Stimulated activated CD8-positive, alpha-beta memory T cell treated with anti-CD3 and anti-CD28 coated beads, Interleukin-4, amount 100 ng/mL, for 4 hours (primary cell): ENCODE measurements at regions not wholly inside any gene's neighbourhood (a gene's known extent, or its start where the extent isn't known, plus 50 kb on each side); places are given as distances from the start of the nearest gene placed in this dataset.
A peak's percentile ranks its signal among the peaks of the same experiment; 100 is the strongest.

ENCODE experiments used
- DNase-seq, 2 donors: peaks; one replicate each; pipeline ENCODE4 v3.0.0-alpha.2; 2020; ENCODE audit warnings: low read depth in 2 of 2, low spot score in 1 of 2

DNA sequence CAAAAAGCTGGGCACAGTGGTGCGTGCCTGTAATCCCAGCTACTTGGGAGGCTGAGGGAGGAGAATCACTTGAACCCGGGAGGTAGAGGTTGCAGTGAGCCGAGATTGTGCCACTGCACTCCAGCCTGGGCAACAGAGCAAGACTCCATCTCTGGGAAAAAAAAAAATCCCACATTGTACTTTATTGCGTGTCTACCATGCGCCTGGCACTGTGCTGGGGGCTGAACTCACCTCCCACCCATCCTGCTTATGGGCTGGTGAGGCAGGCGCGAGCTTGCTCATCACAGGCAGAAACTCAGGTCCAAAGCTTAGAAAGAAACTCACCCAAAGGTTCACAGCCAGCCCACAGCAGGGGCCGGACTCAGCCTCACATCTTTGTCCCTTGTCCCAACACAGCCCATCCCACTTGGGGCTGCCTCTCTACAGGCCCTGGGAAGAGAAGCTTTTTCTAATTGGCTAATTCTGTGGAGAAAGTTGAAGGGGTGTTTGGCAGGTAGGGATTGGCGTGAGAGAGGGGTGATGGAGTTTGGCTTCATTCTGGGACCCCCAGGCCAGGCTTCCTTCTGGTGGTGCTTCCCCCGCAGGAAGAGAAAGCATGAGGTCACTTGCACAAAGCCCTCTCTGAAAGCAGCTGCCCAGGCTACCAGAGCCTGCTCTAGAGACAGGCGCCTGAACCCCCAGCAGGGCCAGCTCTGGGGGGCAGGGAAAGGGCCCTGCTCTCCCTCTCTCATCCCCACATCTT lies 122.6 kb upstream of the SMAD3 start:
- no peak for DNase-seq

DNA sequence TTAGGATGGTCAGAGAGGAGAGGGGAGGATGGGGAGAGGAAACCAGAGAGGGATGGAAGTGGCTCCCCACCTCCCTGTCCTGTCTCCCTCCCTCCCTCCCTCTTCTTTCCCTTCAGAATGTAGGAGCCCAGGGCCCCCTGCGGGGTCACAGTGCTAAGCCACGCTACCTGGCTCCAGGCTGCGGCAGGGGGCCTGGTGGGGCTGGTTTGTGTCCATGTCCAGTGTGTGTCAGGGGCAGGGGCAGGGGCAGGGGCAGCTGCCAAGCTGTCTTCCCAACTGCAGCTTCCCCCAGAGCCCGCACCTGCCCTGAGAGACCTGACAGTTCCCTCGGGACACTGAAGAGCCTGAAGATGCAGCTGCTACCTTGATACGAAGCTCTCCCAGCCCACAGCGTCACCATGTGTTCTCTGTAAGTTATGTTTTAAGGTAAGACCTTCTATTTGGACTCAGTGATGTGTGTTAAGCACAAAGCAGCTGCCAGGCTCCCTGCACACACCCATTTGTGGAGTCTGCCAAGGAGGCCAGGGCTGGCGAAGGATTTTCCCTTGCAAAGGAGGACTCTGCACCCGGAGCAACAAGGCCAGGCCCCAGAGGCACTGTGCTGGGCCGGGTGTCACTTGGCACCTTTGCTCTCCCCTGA lies 121.8 kb upstream of the SMAD3 start:
- DNase-seq, result no peak

- no peak for DNase-seq
Observed at GRCh38 chr15:66944121-66944520, 121.3 kb upstream of the SMAD3 start.

- no peak for DNase-seq
Observed at GRCh38 chr15:66945286-66945685, 120.1 kb upstream of the SMAD3 start.

- no peak for DNase-seq
Observed at GRCh38 chr15:66945842-66946241, 119.6 kb upstream of the SMAD3 start.

DNA sequence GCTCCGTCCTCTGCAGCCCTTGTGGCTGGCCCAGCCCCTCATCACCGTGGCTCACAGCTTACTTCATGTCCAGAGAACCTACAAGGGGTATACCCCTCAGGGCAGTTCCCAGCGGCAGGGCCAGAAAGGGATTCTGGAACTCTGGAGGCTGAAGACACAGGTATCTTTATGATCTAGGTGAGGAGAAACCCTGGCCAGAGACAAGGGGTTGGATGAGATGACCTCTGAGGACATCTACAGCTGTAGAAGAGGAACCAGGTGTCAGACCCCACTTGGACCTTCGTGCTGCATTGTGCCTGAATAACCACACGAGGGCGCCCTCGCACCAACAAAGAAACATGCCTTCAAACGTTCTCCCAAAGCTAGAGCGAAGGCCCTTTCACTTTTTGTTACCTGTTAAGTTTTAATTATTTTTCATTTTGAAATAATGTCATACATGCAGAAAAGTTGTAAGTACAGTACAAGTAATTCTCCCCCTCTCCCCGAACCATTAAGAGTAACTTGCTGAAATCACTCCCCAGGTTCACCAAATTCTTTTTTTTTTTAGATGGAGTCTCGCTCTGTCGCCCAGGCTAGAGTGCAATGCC lies 118.7 kb upstream of the SMAD3 start:
- DNase-seq, result peak; percentile 49 to 60

DNA sequence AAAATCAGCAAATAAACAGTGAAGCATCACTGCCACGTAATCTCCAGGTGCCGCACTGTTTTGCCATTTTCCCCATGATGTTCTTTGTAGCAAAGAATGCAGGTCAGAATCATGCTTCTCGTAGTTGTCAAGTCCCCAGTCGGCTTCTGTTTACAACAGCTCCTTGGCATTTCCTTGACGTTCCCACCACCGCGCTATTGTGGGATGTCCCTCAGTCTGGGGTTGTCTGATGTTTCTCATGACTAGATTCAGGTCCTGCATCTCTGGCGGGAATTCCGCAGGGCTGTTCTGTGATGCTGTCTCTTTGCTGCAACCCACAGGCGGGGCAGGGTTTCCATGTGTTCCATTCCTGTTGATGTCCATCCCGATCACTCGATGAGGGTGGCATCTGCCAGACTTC lies 117.9 kb upstream of the SMAD3 start:
- DNase-seq, result no peak

DNA sequence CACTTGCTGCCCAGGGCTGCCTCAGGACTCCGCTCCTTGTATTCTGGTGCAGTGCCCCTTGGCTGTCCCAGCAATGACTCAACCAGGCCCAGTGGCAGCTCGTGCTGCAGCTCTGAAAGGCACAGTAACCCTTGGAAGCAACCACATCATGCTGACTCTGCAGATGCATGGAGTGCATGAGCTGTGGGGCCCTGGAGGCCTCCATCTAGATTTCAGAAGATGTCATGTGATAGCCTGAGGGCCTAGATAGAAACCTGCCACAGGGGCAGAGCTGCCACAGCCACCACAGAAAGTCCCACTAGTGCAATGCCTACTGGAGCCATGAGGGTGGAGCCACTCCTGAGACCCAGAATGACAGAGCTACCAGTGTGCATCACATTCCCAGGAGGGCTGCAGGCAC lies 117.1 kb upstream of the SMAD3 start:
- no peak for DNase-seq

DNA sequence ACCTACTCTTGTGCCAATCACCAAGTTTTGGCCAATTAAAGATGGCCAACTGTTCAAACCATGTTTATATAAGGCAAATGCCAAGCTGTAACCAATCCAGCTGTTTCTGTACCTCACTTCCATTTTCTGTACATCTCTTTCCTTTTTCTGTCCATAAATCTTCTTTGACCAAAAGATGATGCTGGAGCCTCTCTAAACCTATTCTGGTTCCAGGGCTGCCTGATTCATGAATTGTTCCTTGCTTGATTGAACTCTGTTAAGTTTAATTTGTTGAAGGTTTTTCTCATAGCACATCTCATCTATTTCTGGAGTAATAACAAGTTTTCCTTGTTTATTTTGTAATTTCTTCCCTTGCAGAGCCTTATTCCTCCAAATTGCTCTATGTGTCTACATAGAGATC lies 115.3 kb upstream of the SMAD3 start:
- no peak for DNase-seq

- DNase-seq, result no peak
Observed at GRCh38 chr15:66951531-66952320, 113.7 kb upstream of the SMAD3 start.

DNA sequence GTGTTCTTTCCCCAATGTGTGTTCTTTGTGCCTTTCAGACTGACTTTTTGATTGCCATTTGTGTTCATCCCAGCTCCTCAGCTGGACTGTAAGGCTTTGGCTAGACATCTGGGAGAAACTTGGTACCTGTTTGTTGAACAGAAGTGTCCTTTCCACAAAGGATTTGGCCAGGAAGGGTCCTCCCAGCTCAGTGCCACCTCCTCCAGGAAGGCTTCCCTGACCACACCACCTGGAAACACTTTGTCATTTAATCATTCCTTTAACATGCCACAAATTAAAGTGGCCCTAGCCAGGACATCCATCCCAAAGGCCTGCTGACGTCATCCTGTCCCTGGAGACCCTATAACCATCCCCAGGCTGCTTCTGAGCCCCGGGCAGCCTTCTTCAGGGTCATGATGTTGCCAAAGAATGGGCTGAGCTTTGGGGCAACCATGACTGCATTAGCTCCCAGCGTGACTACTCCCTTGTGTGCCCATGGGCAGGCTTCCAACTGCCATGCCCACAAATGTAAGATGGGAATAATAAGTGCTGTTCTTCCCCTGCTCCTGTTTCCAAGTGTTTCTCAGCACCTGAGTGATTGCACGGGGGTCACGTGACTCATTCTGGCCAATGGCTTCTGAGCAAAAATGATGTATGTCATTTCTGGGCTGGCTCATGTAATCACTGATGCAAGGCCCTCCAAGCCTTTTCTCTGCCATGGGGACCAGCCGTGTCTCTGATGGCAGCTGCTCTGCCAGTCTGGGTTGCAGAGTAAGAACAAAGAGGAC lies 112.5 kb upstream of the SMAD3 start:
- DNase-seq, result no peak

GRCh38 chr15:66953523-66954229 lies 111.7 kb upstream of the SMAD3 start:
- no peak for DNase-seq

GRCh38 chr15:66954601-66955000 lies 110.8 kb upstream of the SMAD3 start:
- no peak for DNase-seq

GRCh38 chr15:66955001-66955516 lies 110.3 kb upstream of the SMAD3 start:
- no peak for DNase-seq

DNA sequence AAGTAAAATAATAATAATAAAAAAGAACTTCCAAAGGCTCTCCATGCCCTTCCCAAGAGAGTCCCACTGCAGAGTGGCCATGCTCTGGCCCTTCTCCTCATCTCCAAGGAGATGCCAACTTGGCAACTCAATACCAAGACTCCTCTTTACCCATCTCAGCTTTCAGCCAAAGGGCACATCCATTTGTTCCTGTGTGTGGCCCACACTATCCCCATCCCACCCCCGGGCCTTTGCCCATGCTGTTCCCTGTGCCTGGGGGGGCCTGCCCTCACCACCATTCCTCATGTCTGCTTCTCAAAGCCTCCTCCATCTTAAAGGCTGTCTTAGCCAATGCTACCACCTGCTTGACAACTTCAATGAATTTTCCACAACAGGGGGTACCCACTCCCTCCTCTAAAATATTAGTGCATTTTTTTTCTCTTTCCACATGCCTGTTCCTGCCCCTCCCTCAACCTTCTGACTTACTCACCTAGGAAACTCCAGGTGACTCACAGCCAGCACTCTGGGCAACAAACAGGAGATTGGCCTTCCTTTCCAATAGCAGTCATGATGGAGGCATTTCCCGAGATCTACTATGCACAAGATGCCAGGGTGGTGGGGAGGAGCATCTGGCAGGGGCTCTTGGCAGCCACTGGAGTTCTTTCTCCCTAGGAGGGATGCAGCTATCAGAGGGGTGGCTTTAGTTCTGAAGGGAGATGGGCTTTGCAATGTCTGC lies 109.4 kb upstream of the SMAD3 start:
- DNase-seq, result no peak

GRCh38 chr15:66956672-66957430 lies 108.6 kb upstream of the SMAD3 start:
- no peak for DNase-seq

DNA sequence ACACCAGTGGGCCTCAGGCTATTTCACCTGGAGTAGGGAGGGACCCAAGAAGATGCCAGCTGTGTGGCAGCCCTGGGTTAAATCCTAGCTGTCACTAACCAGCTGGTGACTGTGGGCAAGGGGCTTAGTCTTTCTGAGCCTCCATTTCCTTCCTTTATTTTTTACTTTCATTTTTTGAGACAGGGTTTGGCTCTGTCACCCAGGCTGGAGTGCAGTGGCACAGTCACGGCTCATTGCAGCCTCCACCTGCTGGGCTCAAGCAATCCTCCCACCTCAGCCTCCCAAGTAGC lies 108.0 kb upstream of the SMAD3 start:
- no peak for DNase-seq

GRCh38 chr15:66959066-66959465 lies 106.3 kb upstream of the SMAD3 start:
- DNase-seq, result no peak

- DNase-seq, result no peak
Observed at GRCh38 chr15:66959875-66960274, 105.5 kb upstream of the SMAD3 start.
